Upper lobe of right lung (tissue), 1 donor: ENCODE measurements at regions not wholly inside any gene's neighbourhood (a gene's known extent, or its start where the extent isn't known, plus 50 kb on each side); places are given as distances from the start of the nearest gene placed in this dataset.

Experiments
- ATAC-seq: fragments of 200-7000 bp; cut with Tn5 transposase; one replicate; pipeline ENCODE4 v1.9.1; 2020; ENCODE audit warnings: mild to moderate bottlenecking, moderate library complexity
- DNase-seq: peaks from one replicate; pipeline ENCODE4 v3.0.0-alpha.2; 2020
- H3K27ac ChIP-seq: fragments of 200-600 bp; one replicate; pipeline ENCODE4 v1.8.0; 2022
- H3K27me3 ChIP-seq: fragments of 200-600 bp; one replicate; pipeline ENCODE4 v1.8.0; 2022; ENCODE audit warnings: mild to moderate bottlenecking
- H3K36me3 ChIP-seq: fragments of 200-600 bp; one replicate; pipeline ENCODE4 v1.8.0; 2022
- H3K4me1 ChIP-seq: fragments of 200-600 bp; one replicate; pipeline ENCODE4 v1.8.0; 2022
- H3K4me3 ChIP-seq: fragments of 200-600 bp; one replicate; pipeline ENCODE4 v1.8.0; 2022; ENCODE audit warnings: mild to moderate bottlenecking
- H3K9me3 ChIP-seq: fragments of 200-600 bp; one replicate; pipeline ENCODE4 v1.8.0; 2022
- CTCF ChIP-seq: fragments of 200-600 bp; IDR thresholded peaks from one replicate; pipeline ENCODE4 v1.8.0; 2022; ENCODE audit warnings: antibody characterized with exemption
- intact Hi-C: fragments of 100-400 bp; cut with DNase I; formaldehyde crosslinking; loops from one replicate; pipeline ENCODE4 v1.11.0; 2022
- donor health status: DM: no; HTN: yes; CAD: no; lungs with severe emphysema.

- DNase-seq, result no peak
- no peaks in the 10 kb centered on the region for H3K4me1 ChIP-seq
- ATAC-seq, result no peak
- H3K36me3 ChIP-seq, result no peaks in the 10 kb centered on the region
- H3K27me3 ChIP-seq, result no peaks in the 10 kb centered on the region
- TF ChIP-seq CTCF, result no peak
- intact Hi-C loops, result no loop called here
- no peak overlapping the region for H3K27ac ChIP-seq
- no peak overlapping the region for H3K4me3 ChIP-seq
- H3K9me3 ChIP-seq, result no peaks in the 10 kb centered on the region
Observed at GRCh38 chr20:52311209-52311794, 119.7 kb upstream of the ZFP64 start.

- Histone ChIP-seq H3K36me3 (no peaks in the 10 kb centered on the region), H3K9me3 (no peaks in the 10 kb centered on the region), H3K27ac (no peak overlapping the region), H3K4me3 (no peak overlapping the region), H3K27me3 (no peaks in the 10 kb centered on the region), H3K4me1 (no peaks in the 10 kb centered on the region)
- DNase-seq (no peak), ATAC-seq (no peak)
- intact Hi-C loops, result no loop called here
- no peak for TF ChIP-seq CTCF
Observed at GRCh38 chr20:52309181-52309580, 117.6 kb upstream of the ZFP64 start.

DNA sequence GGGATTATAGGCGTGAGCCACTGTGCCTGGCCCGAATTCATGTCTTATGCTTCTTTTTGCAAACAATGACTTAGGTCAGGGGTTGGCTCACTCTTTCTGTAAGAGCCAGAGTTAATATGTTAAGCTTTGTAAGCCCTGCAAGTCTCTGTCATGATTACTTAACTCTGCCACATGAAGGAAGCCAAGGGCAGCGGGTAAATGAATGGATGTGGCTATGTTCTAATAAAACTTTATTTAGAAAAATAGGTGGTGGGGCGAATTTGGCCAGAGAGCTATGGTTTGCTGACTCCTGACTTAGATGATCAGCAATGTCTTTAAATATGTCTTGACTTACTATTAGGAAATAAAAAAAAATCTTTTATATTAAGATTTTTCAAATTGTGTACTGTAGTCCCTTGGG, 114.9 kb upstream of the ZFP64 start:
- ATAC-seq, result no peak
- Histone ChIP-seq H3K9me3 (no peaks in the 10 kb centered on the region), H3K36me3 (no peaks in the 10 kb centered on the region), H3K27me3 (peaks cover 4% of the 10 kb centered on the region), H3K4me1 (no peaks in the 10 kb centered on the region), H3K27ac (no peak overlapping the region), H3K4me3 (no peak overlapping the region)
- intact Hi-C loops, result no loop called here
- TF ChIP-seq CTCF, result no peak
- DNase-seq, result no peak

- ATAC-seq, result no peak
- intact Hi-C loops, result no loop called here
Observed at GRCh38 chr20:52305858-52306257, 114.3 kb upstream of the ZFP64 start.

GRCh38 chr20:52305024-52305645, 113.6 kb upstream of the ZFP64 start:
- DNase-seq (no peak), ATAC-seq (no peak)
- H3K4me3 ChIP-seq, result no peak overlapping the region
- TF ChIP-seq CTCF, result no peak
- H3K36me3 ChIP-seq, result no peaks in the 10 kb centered on the region
- peaks cover 4% of the 10 kb centered on the region for H3K27me3 ChIP-seq
- H3K9me3 ChIP-seq, result no peaks in the 10 kb centered on the region
- no peaks in the 10 kb centered on the region for H3K4me1 ChIP-seq
- intact Hi-C loops, result no loop called here
- H3K27ac ChIP-seq, result no peak overlapping the region

More at GRCh38 chr20:52305858-52306257, 114.3 kb upstream of the ZFP64 start:
- H3K27me3 ChIP-seq, result peaks cover 4% of the 10 kb centered on the region
- DNase-seq, result no peak
- H3K9me3 ChIP-seq, result no peaks in the 10 kb centered on the region
- TF ChIP-seq CTCF, result no peak
- H3K4me1 ChIP-seq, result no peaks in the 10 kb centered on the region
- H3K4me3 ChIP-seq, result no peak overlapping the region
- H3K36me3 ChIP-seq, result no peaks in the 10 kb centered on the region
- H3K27ac ChIP-seq, result no peak overlapping the region
